Medulla oblongata (tissue), 1 donor: ENCODE measurements at regions not wholly inside any gene's neighbourhood (a gene's known extent, or its start where the extent isn't known, plus 50 kb on each side); places are given as distances from the start of the nearest gene placed in this dataset.
A peak's percentile ranks its signal among the peaks of the same experiment; 100 is the strongest.
"Not testable (repeated sequence)": the region's sequence is repeated elsewhere in the genome, so short reads cannot be mapped to it uniquely, and the experiment has no call there.

Experiments used
- DNase-seq: peaks from one replicate; pipeline ENCODE4 v3.0.0-alpha.2; 2015; ENCODE audit errors: extremely low spot score

DNA sequence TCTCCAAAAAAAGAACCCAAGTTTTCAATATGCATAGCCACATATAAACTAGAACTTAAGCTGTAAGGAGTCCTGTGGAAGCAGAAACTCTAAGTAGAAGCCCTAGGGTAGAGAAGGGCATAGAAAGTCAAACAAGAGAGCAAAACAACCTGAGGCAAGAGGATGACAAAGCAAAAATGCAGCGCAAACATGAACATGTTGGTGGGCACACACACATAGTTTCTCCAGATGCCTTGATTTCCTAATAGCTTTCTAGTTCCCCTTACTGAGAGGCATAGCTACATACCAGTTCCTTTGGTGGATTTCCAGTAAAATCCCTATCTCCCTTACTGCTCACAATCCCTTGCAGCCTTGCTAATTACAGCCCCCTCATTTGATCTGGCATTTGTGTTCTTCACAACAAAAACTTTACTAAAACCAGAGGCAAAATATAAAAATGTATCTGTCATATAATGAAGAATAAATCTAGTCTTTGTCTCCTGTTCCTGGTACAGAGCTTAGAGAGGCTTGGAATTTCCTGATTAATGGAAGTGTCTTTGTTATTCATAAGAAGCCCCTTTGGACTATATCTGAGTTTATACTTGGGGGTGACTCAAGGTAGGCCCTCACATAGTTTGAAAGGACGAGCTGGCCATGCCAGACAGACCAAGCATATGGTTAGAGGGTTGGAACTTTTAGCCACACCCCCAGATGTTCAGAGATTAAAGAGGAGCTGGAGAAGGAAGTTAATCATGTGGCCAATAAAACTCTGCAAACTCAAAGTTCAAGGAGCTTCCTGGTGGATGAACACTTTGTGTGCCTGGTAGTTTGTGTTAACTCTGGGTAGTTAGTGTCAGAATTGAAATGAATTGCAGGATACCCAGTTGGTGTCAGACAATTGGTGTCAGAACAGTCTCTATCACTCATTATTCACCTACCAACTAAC lies 52.7 kb upstream of the ZCCHC13 start:
- DNase-seq = peak; percentile 21

DNA sequence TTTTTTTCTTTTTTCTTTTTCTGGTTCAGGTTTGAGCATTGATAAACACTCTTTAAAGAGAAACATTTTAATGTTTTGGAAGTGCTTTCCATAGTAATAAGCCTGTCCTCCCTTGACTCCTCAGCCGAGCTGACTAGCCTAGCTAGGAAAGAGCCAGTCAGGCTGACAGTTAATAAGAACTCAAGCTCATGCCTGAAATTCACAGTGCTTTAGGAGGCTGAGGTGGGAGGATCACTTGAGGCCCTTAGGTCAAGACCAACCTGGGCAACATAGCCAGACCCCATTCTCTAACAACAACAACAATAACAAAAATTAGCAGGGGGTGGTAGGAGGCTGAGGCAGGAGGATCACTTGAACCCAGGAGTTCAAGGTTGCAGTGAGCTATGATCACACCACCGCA lies 53.4 kb upstream of the ZCCHC13 start:
- DNase-seq = no peak

DNA sequence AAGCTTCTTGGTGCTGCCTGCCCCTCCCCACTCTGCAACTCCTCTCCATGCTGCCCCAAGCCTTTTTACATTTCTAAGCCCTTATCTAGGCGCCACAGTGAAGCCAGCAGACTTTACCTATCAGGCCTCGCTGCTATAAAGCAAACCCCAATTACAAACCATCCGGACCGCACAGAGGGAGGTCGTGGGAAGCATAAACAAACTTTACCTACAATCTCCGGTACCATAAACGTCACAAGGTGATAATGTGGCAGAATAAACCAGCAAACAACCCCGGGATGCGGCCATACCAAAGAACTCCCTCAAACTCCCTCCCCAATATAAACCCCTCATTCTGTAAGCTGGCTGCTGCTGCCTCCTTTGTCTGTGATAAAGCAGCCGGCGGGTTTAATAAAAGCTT lies 54.0 kb upstream of the ZCCHC13 start:
- no peak for DNase-seq

DNA sequence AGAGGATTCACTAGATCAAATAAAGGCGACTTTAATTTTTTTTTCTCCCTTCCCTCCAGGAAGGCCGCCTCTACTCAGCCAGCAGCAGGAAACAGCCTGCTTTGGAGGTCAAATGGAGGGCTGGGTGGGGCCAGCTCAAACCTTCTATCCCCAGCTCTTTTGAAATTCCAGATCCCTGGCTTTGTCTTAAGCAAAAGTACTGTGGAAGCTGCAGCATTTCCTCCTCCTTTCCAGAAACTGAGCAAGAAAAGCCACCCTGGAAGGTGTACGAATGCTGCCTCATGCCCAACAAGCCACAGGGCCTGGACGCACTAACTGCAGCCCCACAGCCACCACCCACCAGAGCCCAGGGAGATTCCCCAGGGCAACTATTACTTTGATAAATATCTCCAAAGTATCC lies 55.1 kb upstream of the ZCCHC13 start:
- no peak for DNase-seq

DNA sequence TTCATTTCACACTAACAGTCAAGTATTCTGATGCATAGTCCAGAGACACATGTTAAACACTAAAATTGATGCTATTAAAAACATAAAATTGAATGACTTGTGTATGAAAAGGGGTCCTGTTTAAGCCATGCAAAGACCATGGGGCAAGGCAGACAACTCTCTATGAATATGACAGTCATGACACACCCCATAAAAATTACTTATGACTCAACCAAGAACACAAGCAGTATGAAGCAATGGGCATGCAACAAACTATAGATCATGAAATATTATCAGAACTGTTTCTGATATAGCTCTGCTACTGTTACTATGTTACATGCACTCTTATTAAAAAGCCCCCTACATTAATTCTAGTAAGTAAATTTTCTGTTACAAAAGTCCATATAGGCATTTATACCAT lies 57.5 kb upstream of the ZCCHC13 start:
- no peak for DNase-seq

DNA sequence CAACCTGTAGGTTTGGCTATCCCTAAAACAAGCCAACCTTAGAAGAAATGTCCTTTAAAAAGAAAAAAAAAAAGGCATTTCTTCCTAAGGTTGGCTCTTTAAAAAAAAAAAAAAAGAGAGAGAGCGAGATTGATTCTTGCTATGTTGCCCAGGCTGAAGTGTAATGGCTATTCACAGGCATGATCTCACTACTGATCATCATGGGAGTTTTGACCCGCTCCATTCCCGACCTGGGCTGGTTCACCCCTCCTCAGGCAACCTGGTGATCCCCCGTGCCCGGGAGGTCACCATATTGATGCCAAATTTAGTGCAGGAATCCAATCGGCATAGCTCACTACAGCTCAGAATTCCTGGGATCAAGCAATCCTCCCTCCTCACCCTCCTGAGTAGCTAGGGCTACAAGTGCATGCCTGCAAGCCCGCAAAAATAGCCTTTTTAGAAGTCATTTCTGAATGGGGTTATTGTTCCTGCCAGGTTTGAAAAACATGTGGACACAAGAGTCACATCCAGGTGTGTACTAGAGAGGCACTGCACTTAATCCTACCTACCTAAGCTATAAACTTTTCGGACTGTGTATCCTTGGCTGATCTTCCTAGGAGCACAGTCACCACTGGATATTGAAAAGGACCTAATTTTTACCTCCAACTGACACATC lies 61.4 kb upstream of the ZCCHC13 start:
- DNase-seq = no peak

DNA sequence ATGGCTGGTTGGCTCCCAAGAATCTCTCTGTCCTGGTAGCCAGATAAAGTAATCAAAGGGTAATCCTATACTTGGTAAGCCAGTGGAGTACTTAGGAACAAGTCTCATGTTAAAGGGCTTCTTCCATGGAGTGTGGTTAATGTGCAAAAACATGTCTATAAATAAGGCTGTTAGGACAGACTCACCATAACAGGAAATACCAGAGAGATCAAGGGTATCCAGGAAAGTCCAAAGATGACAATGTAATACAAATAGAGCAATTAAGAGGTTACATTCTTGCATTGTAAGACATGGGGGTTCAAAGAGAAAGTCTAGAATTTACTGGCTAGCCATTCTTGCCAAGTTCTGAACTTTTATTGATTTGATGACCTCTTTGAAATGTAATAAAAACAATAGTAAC lies 61.9 kb upstream of the ZCCHC13 start:
- DNase-seq = no peak

DNA sequence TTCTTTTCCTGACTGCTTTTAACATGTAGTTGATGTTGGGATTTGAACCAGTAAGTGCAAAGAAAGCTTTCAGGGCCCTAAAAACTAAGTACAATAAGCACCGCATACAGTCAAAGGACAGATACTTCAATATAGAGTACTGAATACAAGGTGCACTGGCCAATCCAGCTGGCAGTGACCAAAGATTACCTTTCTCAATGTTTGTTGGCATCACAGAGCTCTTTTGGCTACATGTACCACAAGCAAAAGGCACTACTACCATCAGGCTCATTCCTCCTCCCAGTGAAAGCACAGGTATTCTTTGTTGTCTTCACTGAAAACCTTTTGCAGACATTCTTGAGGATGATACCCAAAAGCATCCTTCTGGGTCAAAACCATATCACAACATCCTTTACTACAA lies 65.2 kb upstream of the ZCCHC13 start:
- DNase-seq = no peak

DNA sequence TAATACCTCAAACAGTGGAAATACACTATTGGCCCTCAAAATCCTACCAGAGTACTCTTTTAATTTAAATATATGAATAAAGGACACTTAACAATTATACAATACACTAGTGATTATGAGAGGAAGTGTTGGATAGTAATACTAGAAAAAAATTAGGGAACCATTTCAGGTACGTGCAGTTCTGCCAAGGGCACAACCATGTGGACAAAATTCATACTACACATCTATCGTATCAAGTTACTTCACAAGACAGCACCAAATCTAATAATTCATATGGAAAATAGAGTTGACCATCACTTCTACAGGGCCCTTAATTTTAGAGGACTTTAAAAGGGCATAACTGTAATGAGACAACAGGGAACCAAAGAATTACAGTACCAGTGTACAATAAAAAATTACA lies 69.2 kb upstream of the ZCCHC13 start:
- no peak for DNase-seq

DNA sequence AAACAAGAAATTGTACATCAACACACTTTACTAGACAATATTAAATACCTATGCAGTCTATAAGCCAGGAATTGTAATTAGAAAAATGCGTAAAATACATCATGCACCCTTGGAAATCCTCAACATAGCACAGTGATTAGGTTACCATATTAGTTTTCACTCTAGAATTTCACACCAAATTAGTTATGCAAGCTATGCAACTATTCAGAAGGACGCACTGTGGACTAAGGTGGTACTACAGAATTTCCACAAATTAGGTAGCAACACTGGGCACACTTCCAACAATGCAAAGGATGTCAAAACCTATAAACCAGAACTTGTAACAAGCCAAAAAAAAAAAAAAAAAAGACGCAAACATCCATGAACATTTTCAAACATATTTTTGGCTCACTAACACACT lies 71.1 kb upstream of the ZCCHC13 start:
- DNase-seq = no peak

DNA sequence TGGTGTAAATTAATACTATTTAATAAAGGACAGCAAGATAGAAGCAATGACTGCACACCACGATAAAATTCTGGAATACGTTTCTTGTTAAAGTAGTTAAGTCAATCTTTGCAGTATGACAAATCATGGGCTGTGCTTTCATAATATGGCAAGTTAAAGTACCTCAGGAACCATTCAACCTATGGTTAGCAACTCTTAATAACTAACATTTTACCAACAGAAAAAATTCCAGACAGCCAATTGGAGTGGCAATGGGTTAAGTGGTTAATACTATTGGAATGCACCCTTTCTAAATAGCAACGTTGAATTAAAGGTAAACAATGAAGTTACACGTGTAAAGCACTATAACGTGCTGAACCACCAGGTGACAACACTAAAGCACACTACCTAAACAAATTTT lies 72.4 kb upstream of the ZCCHC13 start:
- DNase-seq = no peak

DNA sequence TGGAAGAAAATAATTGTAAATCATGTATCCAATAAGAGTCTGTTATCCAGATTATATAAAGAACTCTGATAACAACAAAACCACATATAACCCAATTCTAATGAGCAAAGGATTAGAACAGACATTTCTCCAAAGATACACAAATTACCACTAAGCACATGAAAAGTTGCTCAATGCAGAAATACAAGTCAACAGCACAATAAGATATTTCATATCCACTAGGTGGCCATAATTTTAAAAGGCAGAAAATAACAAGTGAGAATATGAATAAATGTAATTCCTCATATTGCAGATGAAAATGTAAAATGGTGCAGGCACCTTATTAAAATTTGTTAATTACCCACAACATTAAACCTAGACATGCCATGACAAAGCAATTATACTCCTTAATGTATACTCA lies 73.9 kb upstream of the ZCCHC13 start:
- DNase-seq = no peak

DNA sequence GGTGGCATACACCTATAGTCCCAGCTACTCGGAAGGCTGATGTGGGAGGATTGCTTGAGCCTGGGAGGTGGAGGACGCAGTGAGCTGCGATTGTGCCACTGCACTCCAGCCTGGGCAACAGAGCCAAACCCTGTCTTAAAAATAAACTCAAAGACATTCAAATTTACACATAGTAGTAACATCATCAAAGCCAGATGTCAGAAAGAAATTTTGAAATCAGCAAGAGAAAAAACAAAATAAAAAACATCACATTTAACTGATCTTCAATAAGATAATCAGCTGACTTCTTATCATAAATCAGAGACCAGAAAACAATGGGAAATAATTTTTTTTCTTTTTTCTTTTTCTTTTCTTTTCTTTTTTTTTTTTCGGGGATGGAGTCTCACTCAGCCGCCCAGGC lies 78.9 kb upstream of the ZCCHC13 start:
- DNase-seq = no peak

DNA sequence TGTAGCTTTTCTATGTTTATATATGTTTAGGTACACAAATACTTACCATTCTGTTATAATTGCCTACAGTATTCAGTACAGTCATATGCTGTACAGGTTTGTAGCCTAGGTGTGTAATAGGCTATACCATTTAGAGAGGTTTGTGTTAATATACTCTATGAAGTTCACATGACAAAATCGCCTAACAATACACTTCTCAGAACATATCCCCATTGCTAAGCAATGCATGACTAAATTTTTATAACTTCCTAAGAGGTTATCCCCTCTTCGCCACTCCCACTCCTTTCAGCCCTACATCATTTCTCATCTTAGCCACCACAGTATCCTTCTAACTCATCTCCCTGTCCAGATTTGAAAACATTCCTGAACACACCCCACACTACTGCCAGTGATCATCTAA lies 83.7 kb upstream of the ZCCHC13 start:
- DNase-seq = no peak

DNA sequence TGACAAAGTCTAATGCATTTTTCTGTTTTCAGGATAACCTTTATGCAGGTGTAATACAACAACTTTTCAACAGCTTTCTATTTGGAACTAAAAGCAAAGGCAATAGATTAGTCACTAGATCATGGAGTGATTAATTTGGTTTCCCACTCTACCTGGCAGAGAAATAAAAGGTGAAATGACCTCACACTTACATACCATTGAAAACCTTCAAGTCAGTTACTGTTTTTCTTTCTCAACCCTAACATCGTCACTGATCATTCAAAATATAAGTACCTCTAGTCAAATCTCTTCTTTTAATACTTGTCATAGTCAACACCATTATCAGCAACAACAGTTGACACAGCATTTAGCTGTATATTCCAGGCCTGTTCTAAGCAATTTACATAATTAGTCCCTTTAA lies 85.1 kb upstream of the ZCCHC13 start:
- DNase-seq = no peak

DNA sequence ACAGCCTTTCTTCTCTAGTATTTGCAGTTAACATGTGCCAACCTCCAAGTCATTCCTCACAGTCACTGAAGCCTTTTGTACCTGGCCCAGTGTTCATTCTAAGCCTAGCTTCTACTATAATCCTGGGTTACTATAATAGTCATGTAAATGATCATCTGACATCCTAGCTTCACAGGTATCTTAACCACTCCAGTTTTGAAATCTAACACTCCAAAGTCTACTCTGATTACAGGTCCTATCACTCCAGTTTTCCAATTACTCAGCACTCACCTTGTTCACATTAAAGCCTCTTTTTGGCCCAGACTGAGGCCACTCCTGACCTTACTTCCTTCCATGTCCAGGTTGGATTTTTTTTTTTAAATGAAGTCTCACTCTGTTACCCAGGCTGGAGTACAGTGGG lies 87.6 kb upstream of the ZCCHC13 start:
- DNase-seq = no peak

DNA sequence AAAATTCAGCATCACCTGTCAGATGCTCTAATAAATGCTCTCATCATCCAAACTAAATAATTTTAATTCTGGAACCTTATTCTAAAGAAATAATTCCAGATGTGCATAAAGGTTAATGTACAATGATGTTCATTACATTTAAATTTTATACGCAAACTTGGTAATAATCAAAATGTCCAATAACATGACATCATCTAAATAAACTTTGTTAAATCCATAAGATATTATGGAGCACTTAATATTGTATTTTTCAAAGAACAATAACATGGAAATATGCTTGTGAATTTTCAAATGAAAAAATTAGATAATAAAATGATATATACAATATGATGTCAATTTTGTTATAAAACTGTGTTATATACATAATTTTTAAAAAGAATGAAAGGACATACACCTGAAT lies 92.1 kb upstream of the ZCCHC13 start:
- no peak for DNase-seq

DNA sequence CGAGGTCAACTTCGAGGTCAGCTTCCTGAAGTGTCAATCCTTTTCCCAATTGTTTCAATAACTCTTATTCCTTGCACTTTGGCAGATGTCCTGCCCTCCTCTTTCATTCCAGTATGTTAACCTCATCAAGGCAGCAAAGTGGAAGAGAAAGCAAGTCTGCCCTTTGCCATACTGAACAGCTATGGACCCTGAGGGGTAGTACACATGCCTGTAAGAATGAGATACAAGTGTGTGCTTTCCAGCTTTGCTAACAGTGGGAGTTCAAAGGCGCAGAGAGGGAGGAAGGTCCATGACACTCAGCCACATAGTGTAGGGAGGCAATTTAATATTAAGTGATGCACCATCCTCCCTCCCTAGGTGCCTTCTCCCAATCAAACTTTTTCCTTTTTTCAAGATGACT lies 96.4 kb upstream of the ZCCHC13 start:
- no peak for DNase-seq

DNA sequence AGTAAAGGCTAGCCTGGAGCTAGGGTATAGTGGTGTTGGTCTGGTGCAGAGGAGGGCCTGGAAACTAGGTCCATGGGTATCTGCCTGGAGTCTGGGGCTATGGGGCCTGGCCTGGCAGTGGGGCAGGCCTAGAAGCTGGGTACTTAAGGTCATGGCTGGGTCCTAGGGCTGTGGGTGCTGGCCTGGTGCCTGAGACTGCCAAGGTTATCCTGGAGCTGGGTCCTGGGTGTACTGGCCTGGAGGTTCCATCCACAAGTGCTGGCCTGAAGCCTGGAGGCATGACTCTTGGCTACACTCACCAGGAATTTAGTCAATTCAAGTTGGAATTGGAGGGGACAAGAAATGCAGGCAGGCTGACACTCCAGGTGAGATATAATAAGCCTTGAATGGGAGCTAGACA lies 108.4 kb upstream of the ZCCHC13 start:
- DNase-seq = no peak

DNA sequence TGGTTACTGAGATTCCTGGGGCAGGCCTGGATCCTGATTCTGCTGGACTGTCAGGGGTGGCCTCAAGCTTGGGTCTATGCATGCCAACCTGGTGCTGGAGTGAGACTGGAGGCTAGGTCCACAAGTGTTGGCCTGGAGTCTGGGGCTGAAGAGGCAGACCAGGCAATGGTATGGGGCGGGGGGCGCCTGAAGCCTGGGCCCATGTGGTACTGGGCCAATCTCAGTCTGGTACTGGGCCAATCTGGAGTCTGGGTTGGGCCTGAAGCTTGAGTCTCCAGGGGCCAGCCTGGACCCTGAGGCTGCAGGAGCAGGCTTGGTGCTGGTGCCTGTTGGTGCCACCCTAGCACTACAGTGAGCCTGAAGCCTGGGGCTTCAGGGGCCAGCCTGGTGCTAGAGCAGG lies 108.9 kb upstream of the ZCCHC13 start:
- no peak for DNase-seq

DNA sequence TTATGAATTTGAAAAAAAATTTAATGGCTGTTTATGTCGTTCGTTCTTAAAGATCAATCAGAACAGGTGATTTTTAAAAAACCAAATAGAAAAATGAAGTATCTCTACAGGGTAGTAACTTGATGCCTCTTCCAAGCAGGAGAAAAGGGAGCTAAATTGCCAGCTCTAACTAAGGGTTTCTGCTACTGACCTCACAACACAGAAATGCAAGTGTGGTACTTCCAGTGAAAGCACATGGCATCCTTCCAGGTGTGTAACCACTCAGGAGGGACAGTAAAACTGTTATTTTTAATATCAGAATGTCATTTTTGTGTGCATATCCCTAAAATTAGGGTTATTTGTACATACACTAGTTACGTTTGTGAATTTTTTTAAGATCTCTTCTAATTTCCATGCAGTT lies 116.8 kb upstream of the ZCCHC13 start:
- DNase-seq = no peak

DNA sequence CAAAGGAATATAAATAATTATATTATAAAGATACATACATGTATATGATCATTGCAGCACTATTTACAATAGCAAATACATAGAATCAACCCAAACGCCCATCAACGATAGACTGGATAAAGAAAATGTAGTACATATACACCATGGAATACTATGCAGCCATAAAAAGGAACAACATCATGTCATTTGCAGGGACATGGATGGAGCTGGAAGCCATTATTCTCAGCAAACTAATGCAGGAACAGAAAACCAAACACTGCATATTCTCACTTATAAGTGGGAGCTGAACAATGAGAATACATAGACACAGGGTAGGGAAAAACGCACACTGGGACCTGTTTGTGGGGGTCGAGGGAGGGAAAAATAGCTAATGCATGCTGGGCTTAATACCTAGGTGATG lies 120.9 kb upstream of the ZCCHC13 start:
- not testable (repeated sequence) for DNase-seq

DNA sequence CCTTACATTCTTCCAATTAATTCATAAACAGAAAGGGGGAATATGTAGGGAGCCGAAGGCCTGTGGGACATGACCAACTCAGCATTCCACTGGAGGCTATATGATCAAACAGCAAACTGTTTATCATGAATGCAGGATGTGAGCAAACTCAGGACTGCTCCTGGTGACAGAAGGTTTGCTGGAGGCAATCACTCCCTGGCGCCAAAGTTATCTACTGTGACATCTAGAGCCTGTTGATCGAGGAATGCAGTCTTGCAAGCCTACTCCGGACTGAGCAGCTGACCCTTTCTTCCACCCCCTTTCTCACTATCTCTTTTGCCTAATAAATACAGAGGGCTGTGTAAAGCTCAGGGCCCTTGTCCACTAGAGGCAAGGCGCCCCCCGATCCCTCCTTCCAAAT lies 122.0 kb upstream of the ZCCHC13 start:
- not testable (repeated sequence) for DNase-seq

DNA sequence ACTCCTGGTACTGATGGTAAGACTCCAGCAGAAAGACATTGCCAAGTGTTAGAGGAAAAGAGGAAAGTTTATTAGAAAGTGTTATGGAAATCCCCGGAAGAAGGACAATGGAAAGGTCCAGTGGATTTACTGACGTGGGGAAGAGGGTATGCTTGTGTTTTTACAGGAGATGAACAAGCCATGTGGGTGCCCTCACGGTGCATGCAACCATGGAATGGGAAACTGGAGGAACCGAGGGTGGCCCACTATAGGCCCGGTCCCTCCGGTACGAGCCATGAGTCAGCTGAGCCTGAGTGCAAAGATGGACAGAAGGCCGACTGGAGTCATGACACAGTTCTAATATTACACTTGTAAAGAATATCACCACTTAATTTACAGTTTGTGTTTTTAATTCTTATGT lies 123.3 kb upstream of the ZCCHC13 start:
- no peak for DNase-seq
